MM.1S (cell line): ENCODE measurements at regions not wholly inside any gene's neighbourhood (a gene's known extent, or its start where the extent isn't known, plus 50 kb on each side); places are given as distances from the start of the nearest gene placed in this dataset.
"Not testable (repeated sequence)": the region's sequence is repeated elsewhere in the genome, so short reads cannot be mapped to it uniquely, and the experiment has no call there.

Experiments used
- DNase-seq: peaks from one replicate; pipeline ENCODE4 v3.0.0-alpha.2; 2015
- H2AFZ ChIP-seq: fragments of 300-600 bp; sonication (generic); 2 replicates; pipeline ENCODE4 v1.6.0; 2016; ENCODE audit warnings: antibody characterized with exemption, low read length
- H3F3A ChIP-seq: fragments of 300-600 bp; sonication (generic); 2 replicates; pipeline ENCODE4 v1.6.1; 2016; ENCODE audit warnings: mild to moderate bottlenecking, antibody characterized with exemption, low read length, moderate library complexity, mixed read lengths; ENCODE audit not compliant: insufficient read depth
- H3K27ac ChIP-seq: fragments of 300-600 bp; sonication (generic); 2 replicates; pipeline ENCODE4 v1.5.1; 2016; ENCODE audit warnings: mild to moderate bottlenecking, low read length
- H3K27me3 ChIP-seq: fragments of 300-600 bp; sonication (generic); replicated peaks from 2 replicates; pipeline ENCODE4 v1.6.0; 2016; ENCODE audit warnings: low read length; ENCODE audit not compliant: insufficient read depth
- H3K36me3 ChIP-seq: fragments of 300-600 bp; sonication (generic); replicated peaks from 2 replicates; pipeline ENCODE4 v1.6.1; 2016; ENCODE audit warnings: mild to moderate bottlenecking, low read length, mixed read lengths; ENCODE audit not compliant: insufficient read depth
- H3K4me1 ChIP-seq: fragments of 300-600 bp; sonication (generic); 2 replicates; pipeline ENCODE4 v1.6.1; 2016; ENCODE audit warnings: low read length, mixed read lengths
- H3K4me2 ChIP-seq: fragments of 300-600 bp; sonication (generic); 2 replicates; pipeline ENCODE4 v1.6.0; 2016; ENCODE audit warnings: low read depth, low read length
- H3K4me3 ChIP-seq: fragments of 300-600 bp; sonication (generic); 2 replicates; pipeline ENCODE4 v1.5.1; 2016; ENCODE audit warnings: low read length, mixed read lengths
- H3K79me2 ChIP-seq: fragments of 300-600 bp; sonication (generic); 2 replicates; pipeline ENCODE4 v1.6.1; 2016; ENCODE audit warnings: mixed run types, low read length, mixed read lengths
- H3K9ac ChIP-seq: fragments of 300-600 bp; sonication (generic); 2 replicates; pipeline ENCODE4 v1.6.1; 2016; ENCODE audit warnings: low read length, mixed read lengths
- H3K9me2 ChIP-seq: fragments of 300-600 bp; sonication (generic); replicated peaks from 2 replicates; pipeline ENCODE4 v1.6.1; 2016; ENCODE audit warnings: mild to moderate bottlenecking, low read length, mixed read lengths; ENCODE audit not compliant: insufficient read depth
- H3K9me3 ChIP-seq: fragments of 300-600 bp; sonication (generic); replicated peaks from 2 replicates; pipeline ENCODE4 v1.6.1; 2016; ENCODE audit warnings: mild to moderate bottlenecking, low read length, mixed read lengths; ENCODE audit not compliant: insufficient read depth
- H4K20me1 ChIP-seq: fragments of 300-600 bp; sonication (generic); 2 replicates; pipeline ENCODE4 v1.6.1; 2016; ENCODE audit warnings: mild to moderate bottlenecking, low read length, moderate library complexity, mixed read lengths; ENCODE audit not compliant: insufficient read depth
- CTCF ChIP-seq: fragments of 300-600 bp; sonication (generic); IDR thresholded peaks from 2 replicates; pipeline ENCODE4 v1.5.1; 2016; ENCODE audit warnings: antibody characterized with exemption, low read length, mixed read lengths
- EZH2 ChIP-seq: fragments of 300-600 bp; sonication (generic); optimal IDR thresholded peaks from 2 replicates; pipeline ENCODE3; 2017; ENCODE audit warnings: low read depth, mild to moderate bottlenecking, antibody characterized with exemption, low read length, mixed read lengths
- EZH2phosphoT487 ChIP-seq: fragments of 300-600 bp; sonication (generic); IDR thresholded peaks from 2 replicates; pipeline ENCODE4 v1.6.1; 2018; ENCODE audit warnings: antibody characterized with exemption, low read length

- no peak overlapping the region for H3K4me3 ChIP-seq
- H3K36me3 ChIP-seq, result no peaks in the 10 kb centered on the region
- TF ChIP-seq EZH2, result no peak
- no peak for TF ChIP-seq EZH2phosphoT487
- no peak for TF ChIP-seq CTCF
- DNase-seq, result no peak
- H3F3A ChIP-seq, result no peaks in the 10 kb centered on the region
- H3K9me3 ChIP-seq, result no peaks in the 10 kb centered on the region
- H3K27ac ChIP-seq, result no peak overlapping the region
- no peaks in the 10 kb centered on the region for H4K20me1 ChIP-seq
- H3K9me2 ChIP-seq, result no peaks in the 10 kb centered on the region
- H3K79me2 ChIP-seq, result no peaks in the 10 kb centered on the region
- peaks cover 40% of the 10 kb centered on the region for H3K27me3 ChIP-seq
- no peak overlapping the region for H3K4me2 ChIP-seq
- H3K4me1 ChIP-seq, result no peaks in the 10 kb centered on the region
- no peak overlapping the region for H2AFZ ChIP-seq
- H3K9ac ChIP-seq, result no peak overlapping the region
These were observed 211.8 kb downstream of the UQCRFS1 start for GRCh38 chr19:29001141-29001581.

- Histone ChIP-seq H3F3A (no peaks in the 10 kb centered on the region), H3K27ac (no peak overlapping the region), H3K79me2 (no peaks in the 10 kb centered on the region), H3K9me2 (no peaks in the 10 kb centered on the region), H3K4me2 (no peak overlapping the region), H3K36me3 (no peaks in the 10 kb centered on the region), H2AFZ (no peak overlapping the region), H3K9me3 (no peaks in the 10 kb centered on the region), H3K4me3 (no peak overlapping the region), H3K27me3 (peaks cover 29% of the 10 kb centered on the region), H3K4me1 (no peaks in the 10 kb centered on the region), H4K20me1 (no peaks in the 10 kb centered on the region), H3K9ac (no peak overlapping the region)
- DNase-seq, result no peak
- no peak for TF ChIP-seq CTCF
- TF ChIP-seq EZH2phosphoT487, result no peak
- TF ChIP-seq EZH2, result no peak
These were observed 213.1 kb downstream of the UQCRFS1 start for GRCh38 chr19:28999724-29000433.

GRCh38 chr19:28998974-28999373 is 214.0 kb downstream of the UQCRFS1 start:
- Histone ChIP-seq H3K9me2 (no peaks in the 10 kb centered on the region), H3K27ac (no peak overlapping the region), H2AFZ (no peak overlapping the region), H3K4me3 (no peak overlapping the region), H4K20me1 (no peaks in the 10 kb centered on the region), H3K36me3 (no peaks in the 10 kb centered on the region), H3F3A (no peaks in the 10 kb centered on the region), H3K4me1 (no peaks in the 10 kb centered on the region), H3K4me2 (no peak overlapping the region), H3K79me2 (no peaks in the 10 kb centered on the region), H3K27me3 (peaks cover 29% of the 10 kb centered on the region), H3K9ac (no peak overlapping the region), H3K9me3 (no peaks in the 10 kb centered on the region)
- TF ChIP-seq CTCF, result no peak
- TF ChIP-seq EZH2phosphoT487, result no peak
- TF ChIP-seq EZH2, result no peak
- no peak for DNase-seq

- not testable (repeated sequence) for H3K79me2 ChIP-seq, H3K9ac ChIP-seq, H3K4me1 ChIP-seq, DNase-seq, H3K4me2 ChIP-seq, H3F3A ChIP-seq, H2AFZ ChIP-seq, H4K20me1 ChIP-seq, H3K4me3 ChIP-seq, H3K27ac ChIP-seq, H3K36me3 ChIP-seq, H3K9me3 ChIP-seq, H3K9me2 ChIP-seq
- peaks cover 23% of the 10 kb centered on the region for H3K27me3 ChIP-seq
These were observed 215.1 kb downstream of the UQCRFS1 start for GRCh38 chr19:28997866-28998265.
